K562 (cell line): ENCODE measurements at regions not wholly inside any gene's neighbourhood (a gene's known extent, or its start where the extent isn't known, plus 50 kb on each side); places are given as distances from the start of the nearest gene placed in this dataset.

Experiments used
- ATAC-seq: fragments of 200-7000 bp; cut with Tn5 transposase; 3 replicates; pipeline ENCODE4 v1.9.1; 2020; ENCODE audit warnings: moderate library complexity
- BruUV-seq: library from RNA; stranded (reverse); fragments of 400-500 nt; replicated peaks from 2 replicates; lab custom pipeline; 2021; lab: Mats Ljungman, UMichigan
- CTCF ChIA-PET: fragments of 300-600 bp; formaldehyde crosslinking; extraction: SDS; loops from one replicate; lab custom pipeline; 2021; ENCODE audit warnings: low intra/inter-chr PET ratio; lab: Yijun Ruan, JAX
- POLR2A ChIA-PET: fragments of 300-600, 350-650 bp; sonication (Branson Sonifier 250); formaldehyde crosslinking; extraction: SDS; loops from one replicate; lab custom pipeline; 2021; ENCODE audit warnings: antibody characterized with exemption, inconsistent platforms; lab: Yijun Ruan, JAX
- DNase-seq, 4 experiments: peaks; one replicate each; pipeline versions ENCODE4 v3.0.0 to v3.0.0-alpha.2; 2011 to 2018; ENCODE audit warnings: low spot score in 3 of 4, mixed read lengths in 3 of 4; ENCODE audit errors: extremely low read depth in 1 of 4
- FAIRE-seq: peaks from 2 replicates; lab custom pipeline; 2011; peaks lifted over from hg19 to GRCh38; lab: Jason Lieb, UNC
- H2AFZ ChIP-seq: 2 replicates; pipeline ENCODE4 v1.6.0; 2011; ENCODE audit warnings: low read depth, low read length, control low read depth, inconsistent platforms
- H3K27ac ChIP-seq: fragments of 200-600 bp; 3 replicates; pipeline ENCODE4 v1.8.0; 2011; ENCODE audit warnings: low read depth, mild to moderate bottlenecking, control low read depth, inconsistent platforms, low read length, moderate library complexity, mixed read lengths; ENCODE audit errors: extremely low read depth
- H3K27me3 ChIP-seq, 2 experiments: fragments of 300-600 bp in 1 of 2; 2 replicates in 1 of 2; 3 replicates in 1 of 2; pipeline versions ENCODE4 v1.6.0 to v1.8.0; 2011; ENCODE audit warnings: inconsistent platforms in 2 of 2, low read length in 2 of 2, mild to moderate bottlenecking in 1 of 2, mixed read lengths in 1 of 2, moderate library complexity in 1 of 2; ENCODE audit not compliant: control insufficient read depth in 2 of 2, insufficient read depth in 2 of 2
- H3K36me3 ChIP-seq: fragments of 300-600 bp; 3 replicates; pipeline ENCODE4 v1.8.0; 2011; ENCODE audit warnings: mild to moderate bottlenecking, low read length, inconsistent platforms; ENCODE audit not compliant: control insufficient read depth, insufficient read depth
- H3K4me1 ChIP-seq, 2 experiments: fragments of 200-600 bp in 1 of 2; replicated peaks in 1 of 2; 2 replicates in 1 of 2; 3 replicates in 1 of 2; pipeline versions ENCODE4 v1.5.1 to v1.8.0; 2011; ENCODE audit warnings: inconsistent platforms in 2 of 2, low read length in 2 of 2, mild to moderate bottlenecking in 1 of 2, mixed read lengths in 1 of 2, moderate library complexity in 1 of 2; ENCODE audit not compliant: control insufficient read depth in 2 of 2, insufficient read depth in 2 of 2
- H3K4me2 ChIP-seq: 2 replicates; pipeline ENCODE4 v1.6.1; 2011; ENCODE audit warnings: low read length, control low read depth, inconsistent platforms, mixed read lengths; ENCODE audit not compliant: insufficient read depth
- H3K4me3 ChIP-seq: fragments of 200-600 bp; sonication (generic), shearing (Covaris generic); 2 replicates; pipeline ENCODE4 v1.5.1; 2016; ENCODE audit warnings: control low read depth, inconsistent platforms
- H3K79me2 ChIP-seq: fragments of 200-600 bp; 3 replicates; pipeline ENCODE4 v1.8.0; 2011; ENCODE audit warnings: low read length, inconsistent platforms; ENCODE audit not compliant: control insufficient read depth, insufficient read depth
- H3K9ac ChIP-seq, 2 experiments: 2 replicates each; pipeline versions ENCODE4 v1.6.0 to v1.6.1; 2011; ENCODE audit warnings: low read depth in 2 of 2, low read length in 2 of 2, control low read depth in 1 of 2, inconsistent platforms in 1 of 2, mild to moderate bottlenecking in 1 of 2, mixed read lengths in 1 of 2; ENCODE audit not compliant: insufficient read depth in 1 of 2
- H3K9me1 ChIP-seq: one replicate; pipeline ENCODE4 v1.6.0; 2011; ENCODE audit warnings: inconsistent platforms, mild to moderate bottlenecking, low read length, moderate library complexity; ENCODE audit not compliant: control insufficient read depth, insufficient read depth
- H3K9me3 ChIP-seq: replicated peaks from 2 replicates; pipeline ENCODE4 v1.5.1; 2011; ENCODE audit warnings: low read depth, low read length, inconsistent platforms; ENCODE audit not compliant: control insufficient read depth, insufficient read depth
- H4K20me1 ChIP-seq: replicated peaks from 2 replicates; pipeline ENCODE4 v1.6.1; 2011; ENCODE audit warnings: low read length, inconsistent platforms, mixed read lengths; ENCODE audit not compliant: control insufficient read depth, insufficient read depth
- BCL6 ChIP-seq: fragments of 250-450 bp; sonication (Bioruptor Pico); IDR thresholded peaks from 2 replicates; pipeline ENCODE4 v1.4.0; 2020
- CEBPB ChIP-seq: fragments of 450-650 bp; IDR thresholded peaks from 2 replicates; pipeline ENCODE4 v1.6.1; 2016; ENCODE audit warnings: missing genetic modification characterization, missing compliant biosample characterization
- ETS2 ChIP-seq: IDR thresholded peaks from 2 replicates; pipeline ENCODE4 v1.6.1; 2016; ENCODE audit warnings: borderline replicate concordance, missing genetic modification characterization, mild to moderate bottlenecking, moderate library complexity, missing compliant biosample characterization; ENCODE audit not compliant: poor library complexity, severe bottlenecking
- HIVEP1 ChIP-seq: fragments of 250-450 bp; sonication (Bioruptor Pico); IDR thresholded peaks from 2 replicates; pipeline ENCODE4 v1.4.0; 2020; ENCODE audit warnings: mild to moderate bottlenecking
- HNRNPK ChIP-seq: fragments of 200-400 bp; formaldehyde crosslinking; IDR thresholded peaks from one replicate; pipeline ENCODE4 v1.6.1; 2018; ENCODE audit warnings: mild to moderate bottlenecking, low read depth, low read length; ENCODE audit not compliant: poor library complexity, severe bottlenecking
- KDM5B ChIP-seq: fragments of 200-600 bp; sonication (generic); IDR thresholded peaks from 2 replicates; pipeline ENCODE4 v1.6.1; 2012; ENCODE audit warnings: low read depth, mild to moderate bottlenecking, moderate library complexity, low read length, control low read depth, inconsistent platforms; ENCODE audit not compliant: insufficient replicate concordance
- PATZ1 ChIP-seq: fragments of 250-450 bp; sonication (Bioruptor Pico); IDR thresholded peaks from 2 replicates; pipeline ENCODE4 v1.5.0; 2020; ENCODE audit warnings: mild to moderate bottlenecking, borderline replicate concordance
- TGIF2 ChIP-seq: sonication (generic); formaldehyde crosslinking; IDR thresholded peaks from 2 replicates; pipeline ENCODE4 v1.8.1; 2022; ENCODE audit warnings: mild to moderate bottlenecking, missing genetic modification reagents, moderate library complexity
- TRIM24 ChIP-seq, 2 experiments: fragments of 450-650 bp; IDR thresholded peaks; 2 replicates each; pipeline ENCODE4 v1.6.1; 2016
- ZFP91 ChIP-seq: sonication (generic); formaldehyde crosslinking; IDR thresholded peaks from 2 replicates; pipeline ENCODE4 v1.8.0; 2022; ENCODE audit warnings: mild to moderate bottlenecking, missing genetic modification reagents
- ZNF830 ChIP-seq: fragments of 250-450 bp; sonication (Bioruptor Pico); IDR thresholded peaks from 2 replicates; pipeline ENCODE4 v1.5.0; 2021; ENCODE audit warnings: mild to moderate bottlenecking
- WGBS: fragments of 100-300 bp; shearing (Covaris generic); methylation state at CpG from one replicate; pipeline ENCODE4 v1.1.6; 2016; ENCODE audit warnings: low coverage, mixed read lengths; ENCODE audit not compliant: insufficient coverage; ENCODE audit errors: missing lambda C conversion rate; 5-methylcytosine and 5-hydroxymethylcytosine counted together
- in situ Hi-C: fragments of 300-500 bp; cut with MboI; formaldehyde crosslinking; loops from 4 replicates; pipeline ENCODE4 v1.15.0; 2018; ENCODE audit warnings: inconsistent platforms, mixed read lengths
- intact Hi-C: fragments of 100-400 bp; cut with micrococcal nuclease; formaldehyde crosslinking; loops from 2 replicates; pipeline ENCODE4 v1.14.2; 2022

DNA sequence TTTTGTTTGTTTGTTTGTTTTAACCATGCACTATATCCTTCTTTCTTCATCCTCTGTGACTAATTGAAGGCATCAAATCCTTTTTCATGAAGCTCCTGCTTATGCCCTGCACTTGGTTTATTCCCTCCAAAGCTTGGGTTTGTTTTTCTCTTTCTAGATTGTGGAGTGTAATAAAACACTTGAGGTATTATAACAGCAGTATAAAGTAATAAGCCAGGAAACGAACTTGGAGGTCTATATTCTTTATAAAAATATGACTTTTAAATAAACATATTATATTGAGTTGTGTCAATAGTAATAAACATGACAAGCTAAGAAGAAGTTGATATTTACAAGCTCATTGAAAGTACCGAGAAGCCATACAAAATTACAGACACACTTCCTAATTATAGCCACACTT is 659.4 kb downstream of the RFPL4B start (continued):
- TF ChIP-seq ZFP91 (CRISPR knock-in tag) (no peak), ZNF830 (CRISPR knock-in tag) (no peak), TRIM24 (IDR thresholded peaks at IDR 0.05) (no peak)
- TF ChIP-seq, all 486 proteins: peak for 0

- Histone ChIP-seq H4K20me1 (no peaks in the 10 kb centered on the region), H3K27ac (no peak overlapping the region), H3K4me2 (no peak overlapping the region), H3K36me3 (no peaks in the 10 kb centered on the region), H2AFZ (no peak overlapping the region), H3K9me1 (no peaks in the 10 kb centered on the region), H3K9me3 (no peaks in the 10 kb centered on the region), H3K4me1 (no peaks in the 10 kb centered on the region), H3K9ac (no peak overlapping the region), H3K79me2 (no peaks in the 10 kb centered on the region), H3K4me3 (no peak overlapping the region), H3K27me3 (no peaks in the 10 kb centered on the region)
- no peak for TF ChIP-seq HIVEP1 (CRISPR knock-in tag)
- TF ChIP-seq HNRNPK: no peak
- TF ChIP-seq KDM5B: no peak
- TF ChIP-seq CEBPB (tag): no peak
- no peak for TF ChIP-seq BCL6 (CRISPR knock-in tag)
- no peak for TF ChIP-seq TGIF2 (CRISPR knock-in tag)
- TF ChIP-seq PATZ1: no peak
- TF ChIP-seq ETS2 (tag): no peak
- FAIRE-seq (no peak), ATAC-seq (no peak), DNase-seq (no peak)
- in situ Hi-C loops (no loop called here), intact Hi-C loops (no loop called here)
- ChIA-PET POLR2A (no interaction called here), CTCF (no interaction called here)
- BruUV-seq: no TSS peak
- 16% methylated on average over 1 of the region's 1 CpG for WGBS
These were observed 662.6 kb downstream of the RFPL4B start for GRCh38 chr6:113009682-113010081.
